Ishikawa (cell line): ENCODE measurements at regions not wholly inside any gene's neighbourhood (a gene's known extent, or its start where the extent isn't known, plus 50 kb on each side); places are given as distances from the start of the nearest gene placed in this dataset.

Source experiments
- CEBPB ChIP-seq: IDR thresholded peaks from 2 replicates; pipeline ENCODE4 v1.6.1; 2012
- CREB1 ChIP-seq: IDR thresholded peaks from 2 replicates; pipeline ENCODE4 v1.6.1; 2012; ENCODE audit warnings: low read depth
- EP300 ChIP-seq: IDR thresholded peaks from 2 replicates; pipeline ENCODE4 v1.6.1; 2012; ENCODE audit warnings: borderline replicate concordance
- FOXM1 ChIP-seq: IDR thresholded peaks from 2 replicates; pipeline ENCODE4 v1.6.1; 2012; ENCODE audit warnings: low read depth, borderline replicate concordance
- NFIC ChIP-seq: IDR thresholded peaks from 2 replicates; pipeline ENCODE4 v1.6.1; 2012
- RAD21 ChIP-seq: IDR thresholded peaks from 2 replicates; pipeline ENCODE4 v1.6.1; 2012; ENCODE audit warnings: low read depth
- TAF1 ChIP-seq: IDR thresholded peaks from 2 replicates; pipeline ENCODE4 v1.6.1; 2012; ENCODE audit warnings: low read depth, mild to moderate bottlenecking
- TCF12 ChIP-seq: IDR thresholded peaks from 2 replicates; pipeline ENCODE4 v1.6.1; 2012; ENCODE audit warnings: low read depth
- TEAD4 ChIP-seq: IDR thresholded peaks from 2 replicates; pipeline ENCODE4 v1.6.1; 2012
- YY1 ChIP-seq: IDR thresholded peaks from 2 replicates; pipeline ENCODE4 v1.6.1; 2012; ENCODE audit warnings: low read depth
- ZBTB7A ChIP-seq: IDR thresholded peaks from 2 replicates; pipeline ENCODE4 v1.6.1; 2012; ENCODE audit warnings: low read depth
- TF ChIP-seq, protein P1 (sequence below): IDR thresholded peaks from 2 replicates; pipeline ENCODE4 v1.6.1; 2012; ENCODE audit warnings: low read depth, mild to moderate bottlenecking
- TF ChIP-seq, protein P2 (sequence below): IDR thresholded peaks from 2 replicates; pipeline ENCODE4 v1.6.1; 2012
- TF ChIP-seq, protein P3 (sequence below): IDR thresholded peaks from 2 replicates; pipeline ENCODE4 v1.6.1; 2012

DNA sequence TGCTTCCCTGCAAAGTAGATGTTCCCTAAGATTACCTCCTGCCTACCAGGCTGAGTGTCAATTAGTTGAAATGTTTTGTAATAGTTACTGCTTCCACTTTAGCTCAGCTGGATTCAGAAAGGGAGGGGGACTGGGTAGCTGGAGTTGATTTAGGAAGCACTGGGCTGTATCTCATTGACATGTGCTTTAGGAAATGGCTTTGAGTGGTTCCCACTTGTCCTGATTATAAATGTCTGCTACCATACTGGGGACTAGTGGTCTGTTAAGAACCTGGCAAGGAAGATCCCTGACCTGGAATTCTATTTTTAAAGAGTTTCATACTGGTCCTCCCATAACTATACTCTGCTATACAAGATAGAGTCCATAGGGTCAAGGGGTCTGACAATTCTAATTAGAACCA, 363.9 kb upstream of the PPP1R2C start:
- no peak for TF ChIP-seq ZBTB7A
- TF ChIP-seq EP300 = no peak
- TF ChIP-seq TCF12 = no peak
- no peak for TF ChIP-seq FOXM1
- no peak for TF ChIP-seq NFIC
- no peak for TF ChIP-seq TAF1
- no peak for TF ChIP-seq RAD21
- no peak for TF ChIP-seq CEBPB
- TF ChIP-seq, protein P1, sequence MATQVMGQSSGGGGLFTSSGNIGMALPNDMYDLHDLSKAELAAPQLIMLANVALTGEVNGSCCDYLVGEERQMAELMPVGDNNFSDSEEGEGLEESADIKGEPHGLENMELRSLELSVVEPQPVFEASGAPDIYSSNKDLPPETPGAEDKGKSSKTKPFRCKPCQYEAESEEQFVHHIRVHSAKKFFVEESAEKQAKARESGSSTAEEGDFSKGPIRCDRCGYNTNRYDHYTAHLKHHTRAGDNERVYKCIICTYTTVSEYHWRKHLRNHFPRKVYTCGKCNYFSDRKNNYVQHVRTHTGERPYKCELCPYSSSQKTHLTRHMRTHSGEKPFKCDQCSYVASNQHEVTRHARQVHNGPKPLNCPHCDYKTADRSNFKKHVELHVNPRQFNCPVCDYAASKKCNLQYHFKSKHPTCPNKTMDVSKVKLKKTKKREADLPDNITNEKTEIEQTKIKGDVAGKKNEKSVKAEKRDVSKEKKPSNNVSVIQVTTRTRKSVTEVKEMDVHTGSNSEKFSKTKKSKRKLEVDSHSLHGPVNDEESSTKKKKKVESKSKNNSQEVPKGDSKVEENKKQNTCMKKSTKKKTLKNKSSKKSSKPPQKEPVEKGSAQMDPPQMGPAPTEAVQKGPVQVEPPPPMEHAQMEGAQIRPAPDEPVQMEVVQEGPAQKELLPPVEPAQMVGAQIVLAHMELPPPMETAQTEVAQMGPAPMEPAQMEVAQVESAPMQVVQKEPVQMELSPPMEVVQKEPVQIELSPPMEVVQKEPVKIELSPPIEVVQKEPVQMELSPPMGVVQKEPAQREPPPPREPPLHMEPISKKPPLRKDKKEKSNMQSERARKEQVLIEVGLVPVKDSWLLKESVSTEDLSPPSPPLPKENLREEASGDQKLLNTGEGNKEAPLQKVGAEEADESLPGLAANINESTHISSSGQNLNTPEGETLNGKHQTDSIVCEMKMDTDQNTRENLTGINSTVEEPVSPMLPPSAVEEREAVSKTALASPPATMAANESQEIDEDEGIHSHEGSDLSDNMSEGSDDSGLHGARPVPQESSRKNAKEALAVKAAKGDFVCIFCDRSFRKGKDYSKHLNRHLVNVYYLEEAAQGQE = no peak
- no peak for TF ChIP-seq CREB1
- TF ChIP-seq, protein P2, sequence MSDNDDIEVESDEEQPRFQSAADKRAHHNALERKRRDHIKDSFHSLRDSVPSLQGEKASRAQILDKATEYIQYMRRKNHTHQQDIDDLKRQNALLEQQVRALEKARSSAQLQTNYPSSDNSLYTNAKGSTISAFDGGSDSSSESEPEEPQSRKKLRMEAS = no peak
- TF ChIP-seq YY1 = no peak
- TF ChIP-seq, protein P3, sequence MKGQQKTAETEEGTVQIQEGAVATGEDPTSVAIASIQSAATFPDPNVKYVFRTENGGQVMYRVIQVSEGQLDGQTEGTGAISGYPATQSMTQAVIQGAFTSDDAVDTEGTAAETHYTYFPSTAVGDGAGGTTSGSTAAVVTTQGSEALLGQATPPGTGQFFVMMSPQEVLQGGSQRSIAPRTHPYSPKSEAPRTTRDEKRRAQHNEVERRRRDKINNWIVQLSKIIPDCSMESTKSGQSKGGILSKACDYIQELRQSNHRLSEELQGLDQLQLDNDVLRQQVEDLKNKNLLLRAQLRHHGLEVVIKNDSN = no peak
- no peak for TF ChIP-seq TEAD4
